ENCODE measurements at regions not wholly inside any gene's neighbourhood (a gene's known extent, or its start where the extent isn't known, plus 50 kb on each side); places are given as distances from the start of the nearest gene placed in this dataset.
"Not testable (repeated sequence)": the region's sequence is repeated elsewhere in the genome, so short reads cannot be mapped to it uniquely, and the experiment has no call there.

DNA sequence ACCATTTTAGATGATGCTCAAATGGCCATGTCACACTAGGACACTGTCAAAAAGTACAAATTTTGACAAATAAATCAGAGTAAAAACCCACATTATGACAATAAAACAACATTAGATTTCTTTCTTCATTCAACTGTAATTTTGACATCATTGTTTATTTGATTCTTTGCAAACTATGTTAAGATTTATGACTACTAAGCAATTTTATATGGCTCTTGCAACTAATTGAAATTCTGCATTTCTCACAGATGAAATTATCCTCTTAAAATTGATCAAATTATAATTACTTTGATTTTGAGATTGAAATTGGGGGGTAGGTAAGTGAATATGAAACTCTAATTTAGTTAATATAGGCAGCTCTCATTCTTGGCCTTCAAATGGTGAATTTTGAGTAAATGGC is 59.8 kb downstream of the ATOH1 start:
- no peak for ATAC-seq (ENCODE audit: low read depth in 2 of 2)
- H3K27me3 Mint-ChIP-seq: no peaks in the 10 kb centered on the region

GRCh38 chr4:93888768-93889167 is 60.2 kb downstream of the ATOH1 start:
- H3K4me3 Mint-ChIP-seq: no peak overlapping the region
- no peak for DNase-seq
- ATAC-seq (ENCODE audit: low read depth in 2 of 2): no peak
- H3K27me3 Mint-ChIP-seq: no peaks in the 10 kb centered on the region
- no peak overlapping the region for H3K27ac Mint-ChIP-seq
- H3K9me3 Mint-ChIP-seq: peaks cover 0 to 2% (median 0%) of the 10 kb centered on the region in 7 donors
- no peaks in the 10 kb centered on the region for H3K36me3 Mint-ChIP-seq
- no peaks in the 10 kb centered on the region for H3K4me1 Mint-ChIP-seq

More for the DNA sequence above, 59.8 kb downstream of the ATOH1 start:
- Mint-ChIP-seq H3K9me3 (peaks cover 0 to 2% (median 0%) of the 10 kb centered on the region in 7 donors), H3K4me3 (no peak overlapping the region), H3K36me3 (no peaks in the 10 kb centered on the region), H3K27ac (no peak overlapping the region), H3K4me1 (no peaks in the 10 kb centered on the region)
- no peak for DNase-seq

DNA sequence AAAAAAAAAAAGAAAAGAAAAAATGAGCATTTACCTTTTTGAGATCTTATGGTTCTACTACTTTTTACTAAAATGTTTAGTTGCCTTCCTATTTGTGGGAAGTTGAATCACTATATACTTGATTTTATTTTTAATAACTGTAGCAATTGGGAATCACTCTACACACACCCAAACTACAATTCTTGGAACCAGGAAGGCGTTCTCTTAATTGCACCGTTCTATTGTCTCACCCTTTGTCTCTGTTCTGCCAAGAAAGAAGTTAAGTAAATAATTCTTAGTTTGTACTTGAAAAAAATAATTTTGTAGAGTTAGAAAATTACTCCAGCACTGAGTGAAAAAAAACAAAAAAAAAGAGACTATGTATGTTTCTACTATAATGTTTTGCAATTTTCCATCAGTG is 62.7 kb downstream of the ATOH1 start:
- DNase-seq (no peak), ATAC-seq (ENCODE audit: low read depth in 2 of 2) (no peak)
- no peaks in the 10 kb centered on the region for H3K36me3 Mint-ChIP-seq
- no peaks in the 10 kb centered on the region for H3K27me3 Mint-ChIP-seq
- H3K9me3 Mint-ChIP-seq: peaks cover 0 to 2% (median 0%) of the 10 kb centered on the region in 7 donors
- no peak overlapping the region for H3K4me3 Mint-ChIP-seq
- H3K4me1 Mint-ChIP-seq: no peaks in the 10 kb centered on the region
- H3K27ac Mint-ChIP-seq: no peak overlapping the region

DNA sequence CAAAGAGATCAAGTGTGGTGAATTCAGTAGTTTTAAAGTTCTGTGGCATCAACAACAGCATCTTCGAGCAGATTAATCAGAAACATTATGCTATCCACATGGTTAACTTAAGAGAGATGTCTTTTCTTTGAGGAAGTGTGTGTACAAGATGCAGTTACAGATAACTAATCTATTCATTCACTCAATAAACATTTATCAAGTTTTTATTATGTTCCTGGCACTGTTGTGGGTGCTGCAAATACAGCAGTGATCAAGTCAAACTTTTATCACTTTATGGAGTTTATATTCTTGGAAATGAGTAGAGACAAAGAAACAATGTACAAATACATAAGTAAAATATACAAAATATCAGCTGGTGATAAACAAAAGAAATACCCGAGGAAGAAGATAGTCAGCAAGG is 66.4 kb downstream of the ATOH1 start:
- Mint-ChIP-seq H3K4me3 (no peak overlapping the region), H3K27ac (no peak overlapping the region), H3K9me3 (no peaks in the 10 kb centered on the region), H3K27me3 (no peaks in the 10 kb centered on the region), H3K36me3 (no peaks in the 10 kb centered on the region), H3K4me1 (no peaks in the 10 kb centered on the region)
- DNase-seq: no peak
- no peak for ATAC-seq (ENCODE audit: low read depth in 2 of 2)

GRCh38 chr4:93896516-93896915 is 68.0 kb downstream of the ATOH1 start:
- no peaks in the 10 kb centered on the region for H3K4me1 Mint-ChIP-seq

GRCh38 chr4:93897559-93897958 is 69.0 kb downstream of the ATOH1 start:
- Mint-ChIP-seq H3K27me3 (no peaks in the 10 kb centered on the region), H3K9me3 (no peaks in the 10 kb centered on the region), H3K27ac (no peak overlapping the region), H3K4me1 (no peaks in the 10 kb centered on the region), H3K36me3 (no peaks in the 10 kb centered on the region), H3K4me3 (no peak overlapping the region)
- DNase-seq: no peak
- ATAC-seq (ENCODE audit: low read depth in 2 of 2): no peak

More at GRCh38 chr4:93896516-93896915, 68.0 kb downstream of the ATOH1 start:
- no peak overlapping the region for H3K27ac Mint-ChIP-seq
- no peak for ATAC-seq (ENCODE audit: low read depth in 2 of 2)
- no peaks in the 10 kb centered on the region for H3K36me3 Mint-ChIP-seq
- no peak for DNase-seq
- no peaks in the 10 kb centered on the region for H3K9me3 Mint-ChIP-seq
- H3K27me3 Mint-ChIP-seq: no peaks in the 10 kb centered on the region
- H3K4me3 Mint-ChIP-seq: no peak overlapping the region

- Mint-ChIP-seq H3K9me3 (peaks cover 0 to 4% (median 2%) of the 10 kb centered on the region in 7 donors), H3K27me3 (no peaks in the 10 kb centered on the region), H3K4me1 (no peaks in the 10 kb centered on the region), H3K36me3 (no peaks in the 10 kb centered on the region), H3K27ac (no peak overlapping the region), H3K4me3 (no peak overlapping the region)
- no peak for DNase-seq
- ATAC-seq (ENCODE audit: low read depth in 2 of 2): no peak
Measured at GRCh38 chr4:93908778-93909177, 80.2 kb downstream of the ATOH1 start.

DNA sequence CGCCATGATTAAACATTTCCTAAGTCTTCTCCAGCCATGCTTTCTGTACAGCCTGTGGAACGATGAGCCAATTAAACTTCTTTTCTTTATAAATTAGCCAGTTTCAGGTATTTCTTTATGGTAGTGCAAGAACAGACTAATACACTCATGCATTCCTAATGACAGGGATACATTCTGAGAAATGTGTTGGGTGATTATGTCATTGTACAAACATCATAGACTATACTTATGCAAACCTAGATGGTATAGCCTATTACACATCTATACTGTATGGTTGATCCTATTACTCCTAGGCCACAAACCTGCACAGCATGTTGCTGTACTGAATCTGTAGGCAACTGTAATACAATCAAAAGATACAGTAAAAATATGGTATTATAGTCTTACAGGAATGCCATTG is 83.1 kb downstream of the ATOH1 start:
- H3K36me3 Mint-ChIP-seq: no peaks in the 10 kb centered on the region
- H3K4me3 Mint-ChIP-seq: no peak overlapping the region
- no peak overlapping the region for H3K27ac Mint-ChIP-seq
- peaks cover 0 to 3% (median 0%) of the 10 kb centered on the region in 7 donors for H3K9me3 Mint-ChIP-seq
- DNase-seq (no peak), ATAC-seq (ENCODE audit: low read depth in 2 of 2) (no peak)
- no peaks in the 10 kb centered on the region for H3K4me1 Mint-ChIP-seq
- no peaks in the 10 kb centered on the region for H3K27me3 Mint-ChIP-seq

GRCh38 chr4:93912146-93912545 is 83.6 kb downstream of the ATOH1 start:
- DNase-seq: no peak
- Mint-ChIP-seq H3K27me3 (no peaks in the 10 kb centered on the region), H3K9me3 (peaks cover 0 to 3% (median under 1%) of the 10 kb centered on the region in 7 donors), H3K36me3 (no peaks in the 10 kb centered on the region), H3K4me1 (no peaks in the 10 kb centered on the region), H3K4me3 (no peak overlapping the region), H3K27ac (no peak overlapping the region)
- ATAC-seq (ENCODE audit: low read depth in 2 of 2): no peak

- no peak overlapping the region for H3K4me3 Mint-ChIP-seq
- DNase-seq (no peak), ATAC-seq (ENCODE audit: low read depth in 2 of 2) (no peak)
- no peaks in the 10 kb centered on the region for H3K4me1 Mint-ChIP-seq
- no peaks in the 10 kb centered on the region for H3K36me3 Mint-ChIP-seq
- H3K9me3 Mint-ChIP-seq: peaks cover 0 to 9% (median 5%) of the 10 kb centered on the region in 7 donors
- H3K27ac Mint-ChIP-seq: no peak overlapping the region
- no peaks in the 10 kb centered on the region for H3K27me3 Mint-ChIP-seq
Measured at GRCh38 chr4:93918856-93919255, 90.3 kb downstream of the ATOH1 start.

DNA sequence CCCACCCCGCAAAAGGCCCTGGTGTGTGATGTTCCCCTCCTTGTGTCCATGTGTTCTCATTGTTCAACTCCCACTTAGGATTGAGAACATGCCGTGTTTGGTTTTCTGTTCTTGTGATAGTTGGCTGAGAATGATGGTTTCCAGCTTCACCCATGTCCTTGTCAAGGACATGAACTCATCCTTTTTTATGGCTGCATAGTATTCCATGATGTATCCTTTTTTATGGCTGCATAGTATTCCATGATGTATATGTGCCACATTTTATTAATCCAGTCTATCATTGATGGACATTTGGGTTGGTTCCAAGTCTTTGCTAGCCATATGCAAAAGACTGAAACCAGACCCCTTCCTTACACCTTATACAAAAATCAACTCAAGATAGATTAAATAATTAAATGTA is 95.0 kb downstream of the ATOH1 start:
- H3K4me3 Mint-ChIP-seq; H3K27me3 Mint-ChIP-seq; H3K36me3 Mint-ChIP-seq; H3K27ac Mint-ChIP-seq; DNase-seq; H3K4me1 Mint-ChIP-seq; ATAC-seq (ENCODE audit: low read depth in 2 of 2): not testable (repeated sequence)
- H3K9me3 Mint-ChIP-seq: peaks cover 3 to 39% (median 9%) of the 10 kb centered on the region in 7 donors

DNA sequence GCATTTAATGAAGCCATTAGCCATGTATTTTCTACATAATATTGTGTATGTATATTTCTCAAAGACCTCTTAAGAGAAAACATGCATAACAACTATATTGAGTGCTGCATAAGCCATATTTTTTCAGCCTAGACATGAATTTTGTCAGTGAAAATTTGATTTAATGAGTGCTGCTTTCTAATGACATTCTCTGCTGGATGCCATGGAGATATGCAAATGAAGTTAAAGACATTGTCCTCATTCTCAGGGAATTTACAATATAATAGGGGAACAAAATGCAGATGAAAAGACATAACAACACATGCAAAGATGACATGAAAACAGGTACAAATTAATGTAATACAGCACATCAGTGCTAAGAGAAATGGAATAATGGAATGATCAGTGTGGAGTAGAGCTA is 118.7 kb downstream of the ATOH1 start:
- Mint-ChIP-seq H3K27me3 (no peaks in the 10 kb centered on the region), H3K4me1 (no peaks in the 10 kb centered on the region), H3K4me3 (no peak overlapping the region), H3K9me3 (peaks cover 0 to 13% (median 4%) of the 10 kb centered on the region in 7 donors), H3K36me3 (no peaks in the 10 kb centered on the region), H3K27ac (no peak overlapping the region)
- DNase-seq (no peak), ATAC-seq (ENCODE audit: low read depth in 2 of 2) (no peak)

DNA sequence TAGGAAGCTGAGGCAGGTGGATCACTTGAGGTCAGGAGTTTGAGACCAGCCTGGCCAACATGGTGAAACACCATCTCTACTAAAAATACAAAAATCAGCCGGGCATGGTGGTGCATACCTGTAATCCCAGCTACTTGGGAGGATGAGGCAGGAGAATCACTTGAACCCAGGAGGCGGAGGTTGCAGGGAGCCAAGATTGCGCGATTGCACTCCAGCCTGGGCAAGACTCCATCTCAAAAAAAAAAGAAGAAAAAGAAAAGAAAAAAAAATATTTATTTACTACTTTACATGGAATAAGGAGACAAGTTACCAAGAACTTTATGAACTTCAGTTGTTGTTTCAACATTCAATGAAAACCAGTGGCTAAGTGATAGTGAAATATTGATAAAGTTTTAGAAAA is 121.7 kb downstream of the ATOH1 start:
- H3K4me1 Mint-ChIP-seq; H3K4me3 Mint-ChIP-seq; H3K27ac Mint-ChIP-seq; H3K36me3 Mint-ChIP-seq; ATAC-seq (ENCODE audit: low read depth in 2 of 2); H3K27me3 Mint-ChIP-seq; DNase-seq: not testable (repeated sequence)
- peaks cover 2 to 29% (median 11%) of the 10 kb centered on the region in 7 donors for H3K9me3 Mint-ChIP-seq

DNA sequence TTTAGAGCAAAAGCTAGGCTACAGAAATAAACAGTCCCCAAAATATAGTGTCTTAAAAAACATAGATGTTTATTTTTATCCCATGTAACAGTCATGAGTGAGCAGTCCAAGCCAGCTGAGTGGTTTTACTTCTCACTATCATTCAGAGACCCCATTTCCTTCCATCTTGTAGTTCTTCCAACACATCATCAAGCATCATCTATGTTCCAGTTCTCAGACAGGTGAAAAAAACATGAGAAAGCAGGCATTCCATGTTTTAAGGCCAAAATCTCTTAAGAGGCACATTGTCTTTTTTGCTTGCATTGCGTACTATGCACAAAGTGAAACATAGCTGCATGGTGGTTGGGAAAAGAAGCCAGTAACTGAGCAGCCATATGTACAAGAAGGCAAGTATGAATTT is 128.6 kb downstream of the ATOH1 start:
- ATAC-seq (ENCODE audit: low read depth in 2 of 2): no peak
- H3K27me3 Mint-ChIP-seq: no peaks in the 10 kb centered on the region
- no peaks in the 10 kb centered on the region for H3K36me3 Mint-ChIP-seq
- H3K4me1 Mint-ChIP-seq: no peaks in the 10 kb centered on the region
- H3K27ac Mint-ChIP-seq: no peak overlapping the region
- no peak overlapping the region for H3K4me3 Mint-ChIP-seq
- no peak for DNase-seq
- H3K9me3 Mint-ChIP-seq: peaks cover 0 to 22% (median 6%) of the 10 kb centered on the region in 7 donors

DNA sequence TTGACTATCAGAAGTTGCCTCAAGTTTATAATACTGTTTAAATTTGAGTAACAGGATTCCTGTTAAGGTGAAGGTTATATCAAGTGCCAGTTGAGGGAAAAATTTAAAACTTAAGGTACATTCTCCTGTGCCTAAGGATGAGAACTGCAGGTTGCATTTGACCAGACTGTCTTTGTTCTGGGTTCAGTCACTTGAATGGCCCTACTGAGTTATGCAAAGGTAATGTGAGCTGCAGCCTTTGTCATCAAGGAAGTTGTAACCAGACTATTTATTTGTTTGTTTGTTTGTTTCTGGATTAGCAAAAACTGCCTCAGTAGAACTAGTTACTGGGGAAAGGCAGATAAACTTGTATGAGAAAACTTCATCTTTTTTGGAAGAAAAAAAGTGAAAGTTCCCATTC is 131.9 kb downstream of the ATOH1 start:
- ATAC-seq (ENCODE audit: low read depth in 2 of 2) (no peak), DNase-seq (no peak)
- no peaks in the 10 kb centered on the region for H3K36me3 Mint-ChIP-seq
- no peak overlapping the region for H3K27ac Mint-ChIP-seq
- H3K4me3 Mint-ChIP-seq: no peak overlapping the region
- no peaks in the 10 kb centered on the region for H3K4me1 Mint-ChIP-seq
- peaks cover 0 to 5% (median 4%) of the 10 kb centered on the region in 7 donors for H3K9me3 Mint-ChIP-seq
- no peaks in the 10 kb centered on the region for H3K27me3 Mint-ChIP-seq

All from naive B cell (primary cell).